ENCODE measurements at regions not wholly inside any gene's neighbourhood (a gene's known extent, or its start where the extent isn't known, plus 50 kb on each side); places are given as distances from the start of the nearest gene placed in this dataset.

- no peaks in the 10 kb centered on the region for H3K36me3 ChIP-seq (ENCODE audit: insufficient read depth, low read length)
These were observed 51.4 kb upstream of the ANO1 start for GRCh38 chr11:70026726-70027125.

DNA sequence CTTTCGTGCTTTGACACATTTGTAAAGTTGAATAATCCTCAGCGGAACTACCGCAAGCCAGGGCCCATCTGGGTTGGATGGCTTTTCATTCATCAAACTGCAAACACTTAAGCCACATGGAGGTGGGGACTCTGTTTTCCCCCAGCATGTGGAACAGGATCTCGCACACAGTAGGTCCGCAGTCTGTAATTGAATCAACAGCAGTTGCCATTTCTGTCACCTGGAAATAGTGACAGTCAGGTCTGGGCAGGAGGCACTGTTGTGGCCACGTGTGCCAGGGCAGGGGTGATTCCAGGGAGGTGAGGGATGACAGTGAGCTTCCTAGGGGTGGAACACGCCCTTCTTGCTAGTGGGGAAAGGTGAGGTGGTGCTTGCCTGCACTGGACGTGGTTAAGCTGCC, 50.7 kb upstream of the ANO1 start:
- Histone ChIP-seq H3K4me1 (ENCODE audit: insufficient read depth, low read length) (no peaks in the 10 kb centered on the region), H3K9me3 (ENCODE audit: control insufficient read depth in 1 of 2, low read length in 2 of 2) (no peaks in the 10 kb centered on the region), H3K36me3 (ENCODE audit: insufficient read depth, low read length) (no peaks in the 10 kb centered on the region), H3K27ac (ENCODE audit: low read depth, low read length) (no peak overlapping the region), H3K4me3 (ENCODE audit: low read length in 2 of 2) (no peak overlapping the region), H3K27me3 (ENCODE audit: insufficient read depth, low read length) (no peaks in the 10 kb centered on the region)
- Mint-ChIP-seq H3K27ac (no peak overlapping the region), H3K4me1 (no peaks in the 10 kb centered on the region), H3K9me3 (peaks cover 0 to 4% (median 0%) of the 10 kb centered on the region in 8 donors), H3K36me3 (no peaks in the 10 kb centered on the region), H3K27me3 (peaks cover 5 to 8% of the 10 kb centered on the region in 2 donors), H3K4me3 (no peak overlapping the region)
- intact Hi-C loops (cut with micrococcal nuclease), result no loop called here
- DNase-seq, result no peak
- ChIA-PET CTCF (ENCODE audit: partially characterized antibody) (no interaction called here), POLR2A (ENCODE audit: partially characterized antibody) (no interaction called here)

More at GRCh38 chr11:70026726-70027125, 51.4 kb upstream of the ANO1 start:
- Mint-ChIP-seq H3K27me3 (peaks cover under 1 to 3% of the 10 kb centered on the region in 2 donors), H3K4me3 (no peak overlapping the region), H3K36me3 (no peaks in the 10 kb centered on the region), H3K4me1 (no peaks in the 10 kb centered on the region), H3K27ac (no peak overlapping the region), H3K9me3 (peaks cover 0 to 4% (median 0%) of the 10 kb centered on the region in 8 donors)
- CTCF ChIA-PET (ENCODE audit: partially characterized antibody), result no interaction called here
- POLR2A ChIA-PET (ENCODE audit: partially characterized antibody), result no interaction called here
- intact Hi-C loops (cut with micrococcal nuclease), result no loop called here
- H3K4me1 ChIP-seq (ENCODE audit: insufficient read depth, low read length), result no peaks in the 10 kb centered on the region
- H3K9me3 ChIP-seq (ENCODE audit: control insufficient read depth in 1 of 2, low read length in 2 of 2), result no peaks in the 10 kb centered on the region
- no peak overlapping the region for H3K27ac ChIP-seq (ENCODE audit: low read depth, low read length)
- no peaks in the 10 kb centered on the region for H3K27me3 ChIP-seq (ENCODE audit: insufficient read depth, low read length)
- no peak for DNase-seq
- H3K4me3 ChIP-seq (ENCODE audit: low read length in 2 of 2), result no peak overlapping the region

DNA sequence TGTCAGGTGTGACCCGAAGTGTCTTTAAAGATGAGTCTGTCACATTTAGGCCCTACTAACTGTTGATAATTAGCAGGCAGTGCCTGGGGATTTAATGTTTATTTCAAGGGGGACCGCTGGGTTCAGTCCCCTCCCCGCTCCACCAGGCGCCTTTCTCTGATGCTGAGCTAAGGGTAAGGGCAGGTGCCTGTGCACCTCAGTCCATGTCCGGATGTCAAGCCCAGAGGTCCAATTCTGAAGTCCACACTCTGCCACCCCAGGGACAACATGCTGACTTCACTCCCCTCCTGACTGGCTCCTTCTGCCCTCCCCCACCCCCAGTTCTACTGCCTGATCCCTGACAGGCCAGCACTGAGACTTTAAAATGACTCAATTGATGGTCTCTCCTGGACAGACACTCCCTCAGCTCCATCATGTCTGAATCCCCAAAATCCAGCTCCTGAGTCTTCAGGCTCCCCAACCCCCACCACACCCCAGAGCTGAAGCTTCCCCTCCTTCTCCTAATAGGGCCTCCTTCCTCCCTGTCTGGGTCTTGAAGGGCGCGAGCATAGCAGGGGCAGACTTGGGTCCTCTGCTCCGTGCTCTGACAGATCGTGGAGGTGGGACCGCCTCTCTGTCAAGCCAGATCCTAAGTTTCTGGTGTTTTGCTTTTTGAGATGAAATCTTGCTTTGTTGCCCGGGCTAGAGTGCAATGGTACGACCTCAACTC, 49.8 kb upstream of the ANO1 start:
- no peaks in the 10 kb centered on the region for H3K36me3 Mint-ChIP-seq
- CTCF ChIA-PET (ENCODE audit: partially characterized antibody), result no interaction called here

More for the DNA sequence above, 49.8 kb upstream of the ANO1 start:
- no peaks in the 10 kb centered on the region for H3K27me3 ChIP-seq (ENCODE audit: insufficient read depth, low read length)
- no peaks in the 10 kb centered on the region for H3K36me3 ChIP-seq (ENCODE audit: insufficient read depth, low read length)
- peaks cover 5% of the 10 kb centered on the region in 2 donors for H3K27me3 Mint-ChIP-seq
- H3K4me3 Mint-ChIP-seq, result no peak overlapping the region
- no peaks in the 10 kb centered on the region for H3K4me1 Mint-ChIP-seq
- H3K27ac Mint-ChIP-seq, result no peak overlapping the region
- POLR2A ChIA-PET (ENCODE audit: partially characterized antibody), result no interaction called here
- H3K9me3 ChIP-seq (ENCODE audit: control insufficient read depth in 1 of 2, low read length in 2 of 2), result no peaks in the 10 kb centered on the region
- H3K9me3 Mint-ChIP-seq, result peaks cover 0 to 4% (median 0%) of the 10 kb centered on the region in 8 donors
- intact Hi-C loops (cut with micrococcal nuclease), result no loop called here
- no peaks in the 10 kb centered on the region for H3K4me1 ChIP-seq (ENCODE audit: insufficient read depth, low read length)
- no peak for DNase-seq
- H3K4me3 ChIP-seq (ENCODE audit: low read length in 2 of 2), result no peak overlapping the region
- H3K27ac ChIP-seq (ENCODE audit: low read depth, low read length), result no peak overlapping the region

All from CD4-positive, alpha-beta memory T cell (primary cell).